KBM-7 (cell line): ENCODE measurements at regions not wholly inside any gene's neighbourhood (a gene's known extent, or its start where the extent isn't known, plus 50 kb on each side); places are given as distances from the start of the nearest gene placed in this dataset.

ENCODE experiments used
- DNase-seq: peaks from one replicate; pipeline ENCODE4 v3.0.0-alpha.2; 2015
- in situ Hi-C: fragments of 300-500 bp; cut with MboI; formaldehyde crosslinking; loops from 2 replicates; pipeline ENCODE4 v1.14.3; 2020; ENCODE audit warnings: low sequenced_read_pairs, low pct_unique_long_range_greater_than_20kb, mixed read lengths

DNA sequence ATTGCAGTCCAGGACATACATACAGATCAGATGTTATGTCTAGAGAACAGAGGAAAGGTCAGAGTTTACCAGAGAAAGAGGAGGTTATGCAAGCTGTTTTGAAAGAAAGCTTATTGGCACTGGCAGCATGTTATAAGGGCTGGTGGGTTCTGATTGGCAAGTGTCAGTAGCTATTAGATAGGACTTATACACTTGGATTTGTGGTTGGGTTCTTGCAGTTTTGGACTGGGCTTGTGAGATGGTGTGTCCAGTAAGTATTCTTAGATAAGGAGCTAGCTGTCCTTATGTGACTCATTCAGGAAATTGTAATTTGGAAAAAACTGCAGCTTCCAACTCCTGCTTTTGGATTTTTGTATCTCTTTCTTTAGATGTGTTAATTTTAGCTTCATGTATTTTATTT is 130.7 kb upstream of the NAMPT start:
- no peak for DNase-seq
- in situ Hi-C loops = no loop called here

- DNase-seq = no peak
- in situ Hi-C loops = no loop called here
These were observed 128.7 kb upstream of the NAMPT start for GRCh38 chr7:106413446-106413845.

- in situ Hi-C loops = no loop called here
- no peak for DNase-seq
These were observed 120.9 kb upstream of the NAMPT start for GRCh38 chr7:106405697-106406141.

DNA sequence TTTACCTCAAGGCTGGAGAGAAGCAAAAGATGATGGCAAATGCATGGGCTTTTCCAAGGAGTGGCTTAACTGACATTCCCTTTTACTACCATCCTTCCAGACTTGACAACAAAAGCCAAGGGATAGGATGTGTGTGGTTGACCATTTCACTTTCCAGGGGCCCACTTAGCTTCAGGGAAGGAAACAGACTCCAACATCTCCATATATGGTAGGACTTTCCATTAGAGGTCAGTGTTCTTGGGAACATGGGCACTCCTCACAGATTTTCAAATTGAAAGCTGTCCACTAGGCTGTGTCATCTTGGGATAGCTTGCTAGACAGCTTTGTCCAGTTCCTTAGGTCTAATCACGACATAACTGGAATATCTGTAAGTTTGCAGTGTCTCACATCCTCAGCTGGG is 118.1 kb upstream of the NAMPT start:
- in situ Hi-C loops = no loop called here

DNA sequence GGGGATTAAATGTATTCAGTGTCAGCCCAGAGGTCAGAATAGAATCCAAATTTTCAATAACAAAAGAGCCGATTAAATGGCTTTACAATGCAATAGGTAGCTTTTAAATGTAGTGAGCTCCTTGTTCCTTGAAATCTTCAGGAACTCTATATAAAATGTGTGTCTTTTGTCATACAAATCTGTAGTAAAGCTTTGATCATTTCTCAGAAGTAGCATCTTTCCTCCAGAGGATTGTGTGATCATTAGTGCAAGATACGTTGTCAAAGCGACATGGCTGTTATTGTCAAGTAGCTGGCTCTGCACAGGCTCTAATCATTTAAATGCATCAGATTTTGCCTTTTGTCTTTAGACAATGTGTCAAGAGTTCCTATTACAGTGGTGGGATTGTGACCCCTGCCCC is 116.1 kb upstream of the NAMPT start:
- in situ Hi-C loops = no loop called here
- no peak for DNase-seq

More for the DNA sequence above, 118.1 kb upstream of the NAMPT start:
- DNase-seq = no peak

- no peak for DNase-seq
- in situ Hi-C loops = no loop called here
These were observed 114.0 kb upstream of the NAMPT start for GRCh38 chr7:106398786-106399185.

DNA sequence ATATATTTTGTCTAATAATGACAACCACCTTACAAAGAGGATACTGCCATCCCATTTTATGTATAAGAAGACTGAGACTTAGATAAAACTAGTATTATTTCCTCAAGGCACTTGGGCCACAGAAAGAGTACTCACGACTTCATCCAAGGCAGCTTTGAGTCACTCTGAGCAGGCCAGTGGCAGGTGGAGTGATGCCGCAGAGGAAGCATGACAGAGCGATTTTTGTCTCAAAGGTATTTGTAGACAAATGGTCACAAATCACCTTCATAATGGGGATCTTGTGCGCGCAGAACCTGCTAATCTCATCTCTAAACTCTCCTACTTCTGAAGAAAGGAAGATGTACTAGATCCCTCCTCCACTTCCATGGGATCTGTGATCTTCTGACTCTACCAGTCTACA is 113.2 kb upstream of the NAMPT start:
- DNase-seq = no peak
- in situ Hi-C loops = no loop called here

DNA sequence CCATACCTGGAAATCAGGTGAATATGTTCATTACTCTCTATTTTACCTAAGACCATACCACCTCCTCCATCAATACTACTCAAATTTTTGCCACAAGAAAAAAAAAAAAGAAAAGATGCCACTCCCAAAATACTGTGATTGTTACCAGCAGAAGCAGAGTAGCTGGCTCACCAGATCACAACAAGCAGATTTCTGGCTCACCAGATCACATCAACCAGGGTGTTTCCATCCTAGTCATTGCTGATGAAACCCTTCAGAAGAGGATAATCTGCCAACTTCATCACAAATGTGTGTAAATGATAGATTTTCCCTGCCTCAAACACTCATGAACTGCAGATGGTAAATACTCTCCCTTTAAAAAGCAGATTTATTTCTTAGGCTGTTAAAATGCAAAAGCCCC is 109.7 kb upstream of the NAMPT start:
- in situ Hi-C loops = no loop called here
- DNase-seq = no peak

GRCh38 chr7:106393564-106394251 is 108.9 kb upstream of the NAMPT start:
- in situ Hi-C loops = no loop called here
- no peak for DNase-seq

DNA sequence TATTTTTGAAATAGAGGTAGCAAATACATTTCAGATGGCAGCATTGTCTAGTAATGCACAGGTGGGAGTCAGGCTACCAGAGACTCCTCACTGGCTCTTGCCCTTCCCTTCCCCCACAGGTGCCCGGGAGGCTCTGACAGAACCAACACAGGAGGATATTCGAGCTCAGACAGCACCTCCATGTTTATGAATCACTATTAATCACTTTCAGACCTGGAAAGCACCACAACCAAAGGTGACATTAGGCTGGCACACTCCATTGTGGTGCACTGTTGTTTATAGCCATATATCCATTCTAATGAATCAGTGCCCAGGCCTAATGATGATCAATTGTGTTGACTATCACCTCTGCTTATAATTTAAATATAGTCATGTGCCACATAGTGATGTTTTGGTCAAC is 107.8 kb upstream of the NAMPT start:
- no peak for DNase-seq
- in situ Hi-C loops = no loop called here

GRCh38 chr7:106392144-106392543 is 107.4 kb upstream of the NAMPT start:
- DNase-seq = no peak
- in situ Hi-C loops = no loop called here

DNA sequence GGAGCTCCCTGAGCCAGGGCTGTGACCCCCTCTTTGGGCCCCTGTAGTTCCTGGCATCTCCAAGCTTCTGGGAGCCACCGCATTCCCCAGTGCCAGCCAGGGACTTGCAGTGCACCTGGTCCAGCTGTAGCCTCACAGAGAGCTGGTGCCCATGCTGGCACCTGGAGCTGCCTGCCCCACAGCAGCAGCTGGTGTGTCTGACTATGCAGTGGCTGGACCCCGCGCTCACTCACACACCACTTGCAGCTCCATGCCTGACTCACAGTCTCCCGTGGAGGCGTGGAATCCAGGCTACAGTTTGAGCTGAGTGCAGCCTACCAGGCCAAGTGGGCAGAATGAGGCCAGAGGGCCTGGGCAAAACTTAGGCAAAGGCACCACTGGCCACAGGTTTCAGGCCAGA is 102.2 kb upstream of the NAMPT start:
- in situ Hi-C loops = no loop called here
- DNase-seq = no peak

DNA sequence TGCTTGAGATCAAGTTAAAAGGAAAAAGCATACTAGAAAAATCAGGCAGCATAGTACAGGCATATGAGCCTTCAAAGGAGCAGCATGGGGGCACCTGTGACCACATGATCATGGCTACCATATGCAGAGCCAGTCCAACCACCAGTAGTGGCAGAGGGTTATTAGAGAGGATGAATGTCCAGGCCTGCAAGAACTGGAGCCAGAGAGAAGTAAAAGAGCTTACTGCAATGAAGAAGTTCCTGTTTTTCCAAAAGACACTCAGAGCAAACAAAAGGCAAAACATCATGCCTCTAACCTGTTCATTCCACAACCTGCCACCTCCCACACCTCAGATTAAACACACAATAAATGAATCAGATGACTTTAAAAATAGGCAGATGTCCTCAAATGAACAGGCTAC is 99.6 kb upstream of the NAMPT start:
- in situ Hi-C loops = no loop called here
- DNase-seq = peak; percentile 12

GRCh38 chr7:106382929-106383328 is 98.1 kb upstream of the NAMPT start:
- DNase-seq = no peak
- in situ Hi-C loops = no loop called here

GRCh38 chr7:106382129-106382528 is 97.3 kb upstream of the NAMPT start:
- DNase-seq = no peak

DNA sequence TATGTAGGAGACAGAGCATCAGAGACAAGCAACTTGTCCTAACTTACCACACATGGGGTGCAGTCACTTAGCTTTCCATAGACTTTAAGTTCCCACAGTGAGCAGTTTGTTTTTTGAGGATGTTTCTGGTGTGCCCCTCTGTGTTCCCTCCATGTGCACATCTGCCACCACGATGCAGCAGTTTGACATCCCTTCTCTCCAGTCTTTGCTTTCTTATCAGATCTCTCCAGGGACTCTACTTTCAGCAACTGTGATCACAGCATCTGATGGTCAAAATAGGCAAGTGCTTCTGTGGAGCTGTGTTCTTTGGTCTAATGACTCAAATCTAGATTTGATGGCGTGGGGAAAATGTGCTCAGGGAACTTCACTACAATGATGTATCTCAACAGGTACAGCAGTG is 96.5 kb upstream of the NAMPT start:
- in situ Hi-C loops = no loop called here
- no peak for DNase-seq

More at GRCh38 chr7:106382129-106382528, 97.3 kb upstream of the NAMPT start:
- in situ Hi-C loops = no loop called here

- in situ Hi-C loops = no loop called here
- no peak for DNase-seq
These were observed 93.1 kb upstream of the NAMPT start for GRCh38 chr7:106377847-106378361.

- in situ Hi-C loops = no loop called here
- no peak for DNase-seq
These were observed 91.4 kb upstream of the NAMPT start for GRCh38 chr7:106376026-106376799.

- no peak for DNase-seq
- in situ Hi-C loops = no loop called here
These were observed 90.7 kb upstream of the NAMPT start for GRCh38 chr7:106375499-106375898.

GRCh38 chr7:106374437-106374836 is 89.7 kb upstream of the NAMPT start:
- in situ Hi-C loops = loop anchor here (25.0 kb wide), 1 partner anchor 187 kb away; no protein-coding TSS in a partner anchor
- no peak for DNase-seq
